Heart right ventricle (tissue), 16 donors: ENCODE measurements at regions not wholly inside any gene's neighbourhood (a gene's known extent, or its start where the extent isn't known, plus 50 kb on each side); places are given as distances from the start of the nearest gene placed in this dataset.

Experiments used
- ATAC-seq, 8 donors: fragments of 200-7000 bp; cut with Tn5 transposase; one replicate each; pipeline ENCODE4 v1.9.1; 2020; ENCODE audit warnings: mild to moderate bottlenecking in 8 of 8, moderate library complexity in 8 of 8, moderate number of reproducible peaks in 1 of 8
- DNase-seq, 2 donors: peaks; one replicate each; pipeline ENCODE4 v3.0.0-alpha.2; 2020
- H3K27ac ChIP-seq, 10 donors: fragments of 200-600 bp; sonication (generic) in 2 of 10; one replicate each; pipeline versions ENCODE4 v1.5.0 to v1.8.0; 2020 to 2022; ENCODE audit warnings: mild to moderate bottlenecking in 3 of 10
- H3K27me3 ChIP-seq, 7 donors: fragments of 200-600 bp; one replicate each; pipeline ENCODE4 v1.8.0; 2021 to 2022; ENCODE audit warnings: mild to moderate bottlenecking in 2 of 7
- H3K36me3 ChIP-seq, 9 donors: fragments of 200-600 bp; sonication (generic) in 1 of 9; one replicate each; pipeline versions ENCODE4 v1.5.0 to v1.8.0; 2020 to 2022; ENCODE audit warnings: mild to moderate bottlenecking in 2 of 9
- H3K4me1 ChIP-seq, 9 donors: fragments of 200-600 bp; sonication (generic) in 1 of 9; one replicate each; pipeline versions ENCODE4 v1.5.0 to v1.8.0; 2020 to 2022; ENCODE audit warnings: mild to moderate bottlenecking in 4 of 9
- H3K4me3 ChIP-seq, 10 donors: fragments of 200-600 bp; sonication (generic) in 2 of 10; one replicate each; pipeline versions ENCODE4 v1.5.0 to v1.8.0; 2020 to 2022; ENCODE audit warnings: mild to moderate bottlenecking in 7 of 10, moderate library complexity in 2 of 10
- H3K9me3 ChIP-seq, 11 donors: fragments of 200-600 bp in 10 of 11; sonication (generic) in 2 of 11; one replicate each; pipeline versions ENCODE4 v1.5.0 to v1.8.0; 2013 to 2022; ENCODE audit warnings: mild to moderate bottlenecking in 2 of 11, control low read depth in 1 of 11, moderate library complexity in 1 of 11
- WGBS, 2 donors: extraction: QIAGEN DNeasy Blood & Tissue Kit; methylation state at CpG; one replicate each; pipeline ENCODE4 v1.1.7; 2013; ENCODE audit warnings: inconsistent platforms in 1 of 2; 5-methylcytosine and 5-hydroxymethylcytosine counted together
- intact Hi-C, 10 donors: fragments of 100-400 bp; cut with DNase I; formaldehyde crosslinking; loops; one replicate each; pipeline versions ENCODE4 v1.11.1 to v1.14.2; 2022
- TF ChIP-seq, protein P1 (sequence below), 9 donors: fragments of 200-600 bp; sonication (generic) in 2 of 9; IDR thresholded peaks; one replicate each; pipeline versions ENCODE4 v1.5.0 to v1.8.0; 2021 to 2022; ENCODE audit warnings: antibody characterized with exemption in 9 of 9, mild to moderate bottlenecking in 5 of 9, moderate library complexity in 1 of 9
- donor health status: Arrhythmogenic right ventricular cardiomyopathy.
- donor health status: ischemic (EF 13 %, LVEDD 7.1; RV severe dilation, severe dysfunction).
- donor health status: healthy with polysubstance abuse.
- donor health status: DM: no; HTN: yes; CAD: no.
- donor health status: DM: no; HTN: no; CAD: no.
- donor health status: ischemic (EF 25% LVEDD 6.9; RV normal size, moderate dysfunction).
- donor health status: ischemic (EF 25% LVEDD 5.7; RV mildly dilated, moderate dysfunction).
- donor health status: healthy.
- donor health status: DM: yes; HTN: yes; CAD: no.
- donor health status: Ischemic cardiomyopathy.
- donor health status: ischemic (EF 35%, LVEDD 5.7; RV mildly dilated, moderate dysfunction).
- donor health status: nonischemic (EF 11% LVEDD 7.7; RV severe dilation, severe dysfunction).
- donor health status: DM: yes; HTN: yes; CAD: no.
- donor health status: PGD.
- donor health status: ischemic (EF 29% LVEDD 5.4; RV normal size, mild dysfunction).
- donor health status: nonischemic (EF 23%, LVEDD 6.1; RV moderate dilation, normal function).

- H3K9me3 ChIP-seq, result no peaks in the 10 kb centered on the region
- H3K27me3 ChIP-seq, result no peaks in the 10 kb centered on the region
- H3K27ac ChIP-seq, result no peak overlapping the region
- H3K4me3 ChIP-seq, result no peak overlapping the region
- intact Hi-C loops, result no loop called here
- peaks cover 0 to 27% (median 15%) of the 10 kb centered on the region in 9 donors for H3K4me1 ChIP-seq
- DNase-seq, result no peak
- WGBS, 2 donors, result 92 to 97% methylated on average over 1 of the region's 1 CpG
- H3K36me3 ChIP-seq, result peaks cover 0 to 36% (median 11%) of the 10 kb centered on the region in 9 donors
- no peak for ATAC-seq
- TF ChIP-seq, protein P1, sequence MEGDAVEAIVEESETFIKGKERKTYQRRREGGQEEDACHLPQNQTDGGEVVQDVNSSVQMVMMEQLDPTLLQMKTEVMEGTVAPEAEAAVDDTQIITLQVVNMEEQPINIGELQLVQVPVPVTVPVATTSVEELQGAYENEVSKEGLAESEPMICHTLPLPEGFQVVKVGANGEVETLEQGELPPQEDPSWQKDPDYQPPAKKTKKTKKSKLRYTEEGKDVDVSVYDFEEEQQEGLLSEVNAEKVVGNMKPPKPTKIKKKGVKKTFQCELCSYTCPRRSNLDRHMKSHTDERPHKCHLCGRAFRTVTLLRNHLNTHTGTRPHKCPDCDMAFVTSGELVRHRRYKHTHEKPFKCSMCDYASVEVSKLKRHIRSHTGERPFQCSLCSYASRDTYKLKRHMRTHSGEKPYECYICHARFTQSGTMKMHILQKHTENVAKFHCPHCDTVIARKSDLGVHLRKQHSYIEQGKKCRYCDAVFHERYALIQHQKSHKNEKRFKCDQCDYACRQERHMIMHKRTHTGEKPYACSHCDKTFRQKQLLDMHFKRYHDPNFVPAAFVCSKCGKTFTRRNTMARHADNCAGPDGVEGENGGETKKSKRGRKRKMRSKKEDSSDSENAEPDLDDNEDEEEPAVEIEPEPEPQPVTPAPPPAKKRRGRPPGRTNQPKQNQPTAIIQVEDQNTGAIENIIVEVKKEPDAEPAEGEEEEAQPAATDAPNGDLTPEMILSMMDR (IDR thresholded peaks at IDR 0.05), result no peak
Measured at GRCh38 chr1:65039066-65039465, 72.7 kb upstream of the JAK1 start.

GRCh38 chr1:65039508-65039907 is 73.2 kb upstream of the JAK1 start:
- no peaks in the 10 kb centered on the region for H3K9me3 ChIP-seq
- TF ChIP-seq, protein P1 (IDR thresholded peaks at IDR 0.05), result no peak
- H3K27ac ChIP-seq, result no peak overlapping the region
- DNase-seq (no peak), ATAC-seq (peak in 2 of 8 donors; percentile 30 to 44)
- H3K27me3 ChIP-seq, result no peaks in the 10 kb centered on the region
- peaks cover 0 to 40% (median 11%) of the 10 kb centered on the region in 9 donors for H3K36me3 ChIP-seq
- intact Hi-C loops, result no loop called here
- peaks cover 0 to 27% (median 15%) of the 10 kb centered on the region in 9 donors for H3K4me1 ChIP-seq
- 55 to 81% methylated on average over 2 of the region's 2 CpGs for WGBS, 2 donors
- no peak overlapping the region for H3K4me3 ChIP-seq

DNA sequence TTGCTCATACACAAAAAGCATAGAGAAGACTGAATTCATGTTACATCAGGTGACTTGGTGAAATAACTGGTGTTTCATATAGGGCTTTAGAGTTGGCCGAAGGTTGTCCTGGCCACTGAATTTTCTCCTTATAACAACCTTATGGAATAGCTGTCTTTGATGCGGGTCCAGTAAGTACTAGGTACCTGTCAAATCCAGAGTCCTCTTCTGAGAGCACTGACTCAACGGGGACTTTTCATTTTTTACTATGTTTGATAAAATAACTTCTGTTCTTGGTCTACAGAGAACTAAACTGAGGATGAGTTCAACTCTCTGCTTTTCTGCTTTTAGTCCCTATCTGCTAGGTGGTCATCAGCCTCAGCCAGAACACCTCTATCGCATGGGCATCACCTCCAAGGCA is 76.1 kb upstream of the JAK1 start:
- Histone ChIP-seq H3K9me3 (no peaks in the 10 kb centered on the region), H3K36me3 (peaks cover 0 to 20% (median 0%) of the 10 kb centered on the region in 9 donors)

GRCh38 chr1:65044411-65044810 is 78.1 kb upstream of the JAK1 start:
- 88 to 91% methylated on average over 5 of the region's 5 CpGs for WGBS, 2 donors
- Histone ChIP-seq H3K27me3 (no peaks in the 10 kb centered on the region), H3K4me3 (no peak overlapping the region), H3K4me1 (peaks cover 0 to 45% (median 20%) of the 10 kb centered on the region in 9 donors), H3K27ac (no peak overlapping the region), H3K9me3 (no peaks in the 10 kb centered on the region), H3K36me3 (peaks cover 0 to 34% (median 0%) of the 10 kb centered on the region in 9 donors)
- ATAC-seq, result no peak
- intact Hi-C loops, result no loop called here
- no peak for DNase-seq
- TF ChIP-seq, protein P1 (IDR thresholded peaks at IDR 0.05), result no peak

More for the DNA sequence above, 76.1 kb upstream of the JAK1 start:
- ATAC-seq, result no peak
- 97 to 98% methylated on average over 4 of the region's 4 CpGs for WGBS, 2 donors
- no peak for DNase-seq
- Histone ChIP-seq H3K4me3 (no peak overlapping the region), H3K27ac (no peak overlapping the region), H3K4me1 (peaks cover 0 to 36% (median 15%) of the 10 kb centered on the region in 9 donors), H3K27me3 (no peaks in the 10 kb centered on the region)
- intact Hi-C loops, result no loop called here
- TF ChIP-seq, protein P1 (IDR thresholded peaks at IDR 0.05), result no peak
